ENCODE measurements at regions not wholly inside any gene's neighbourhood (a gene's known extent, or its start where the extent isn't known, plus 50 kb on each side); places are given as distances from the start of the nearest gene placed in this dataset.

DNA sequence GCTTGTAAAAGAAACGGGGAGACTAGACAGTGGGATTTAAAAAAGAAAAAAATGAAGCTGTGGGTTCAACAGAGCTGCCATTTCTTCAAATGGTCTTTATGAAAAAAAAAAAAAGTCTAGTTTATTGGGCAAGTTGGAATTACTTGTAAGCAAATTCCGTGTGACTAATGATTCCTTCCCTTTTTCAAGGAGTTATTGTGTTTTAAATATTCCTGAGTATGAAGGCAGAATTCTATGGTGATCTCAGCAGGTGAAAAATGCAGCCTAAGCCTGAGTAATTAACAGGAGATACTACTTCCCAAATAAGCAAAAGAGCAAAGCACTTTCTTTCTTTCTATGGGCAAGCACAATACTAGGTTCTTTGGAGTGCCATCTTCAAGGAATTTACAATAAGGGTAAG is 481.9 kb downstream of the ZNF608 start:
- no peak for TF ChIP-seq POLR2A (IDR thresholded peaks at IDR 0.05)
- TF ChIP-seq, protein P1, sequence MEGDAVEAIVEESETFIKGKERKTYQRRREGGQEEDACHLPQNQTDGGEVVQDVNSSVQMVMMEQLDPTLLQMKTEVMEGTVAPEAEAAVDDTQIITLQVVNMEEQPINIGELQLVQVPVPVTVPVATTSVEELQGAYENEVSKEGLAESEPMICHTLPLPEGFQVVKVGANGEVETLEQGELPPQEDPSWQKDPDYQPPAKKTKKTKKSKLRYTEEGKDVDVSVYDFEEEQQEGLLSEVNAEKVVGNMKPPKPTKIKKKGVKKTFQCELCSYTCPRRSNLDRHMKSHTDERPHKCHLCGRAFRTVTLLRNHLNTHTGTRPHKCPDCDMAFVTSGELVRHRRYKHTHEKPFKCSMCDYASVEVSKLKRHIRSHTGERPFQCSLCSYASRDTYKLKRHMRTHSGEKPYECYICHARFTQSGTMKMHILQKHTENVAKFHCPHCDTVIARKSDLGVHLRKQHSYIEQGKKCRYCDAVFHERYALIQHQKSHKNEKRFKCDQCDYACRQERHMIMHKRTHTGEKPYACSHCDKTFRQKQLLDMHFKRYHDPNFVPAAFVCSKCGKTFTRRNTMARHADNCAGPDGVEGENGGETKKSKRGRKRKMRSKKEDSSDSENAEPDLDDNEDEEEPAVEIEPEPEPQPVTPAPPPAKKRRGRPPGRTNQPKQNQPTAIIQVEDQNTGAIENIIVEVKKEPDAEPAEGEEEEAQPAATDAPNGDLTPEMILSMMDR (IDR thresholded peaks at IDR 0.05), result no peak

Data from right lobe of liver (tissue), 4 donors.